Upper lobe of left lung (tissue), 6 donors: ENCODE measurements at regions not wholly inside any gene's neighbourhood (a gene's known extent, or its start where the extent isn't known, plus 50 kb on each side); places are given as distances from the start of the nearest gene placed in this dataset.
"Not testable (repeated sequence)": the region's sequence is repeated elsewhere in the genome, so short reads cannot be mapped to it uniquely, and the experiment has no call there.

Experiments used
- ATAC-seq, 2 donors: fragments of 200-7000 bp; cut with Tn5 transposase; one replicate each; pipeline ENCODE4 v1.9.1; 2022; ENCODE audit warnings: mild to moderate bottlenecking in 2 of 2, moderate library complexity in 2 of 2; ENCODE audit not compliant: low FRiP score in 2 of 2
- DNase-seq, 2 donors: peaks; one replicate each; pipeline ENCODE4 v3.0.0-alpha.2; 2019 to 2020
- H3K27ac ChIP-seq, 4 donors: fragments of 200-600 bp; sonication (generic); one replicate each; pipeline ENCODE4 v1.5.1; 2016 to 2019
- H3K27me3 ChIP-seq, 4 donors: fragments of 200-600 bp; sonication (generic); one replicate each; pipeline ENCODE4 v1.5.1; 2017 to 2019
- H3K36me3 ChIP-seq, 4 donors: fragments of 200-600 bp; sonication (generic); one replicate each; pipeline ENCODE4 v1.5.1; 2016 to 2019
- H3K4me1 ChIP-seq, 4 donors: fragments of 200-600 bp; sonication (generic); one replicate each; pipeline ENCODE4 v1.5.1; 2018 to 2019
- H3K4me3 ChIP-seq, 4 donors: fragments of 200-600 bp; sonication (generic); one replicate each; pipeline ENCODE4 v1.5.1; 2017 to 2019; ENCODE audit warnings: mild to moderate bottlenecking in 2 of 4, moderate library complexity in 1 of 4
- H3K9me3 ChIP-seq, 4 donors: fragments of 200-600 bp; sonication (generic); one replicate each; pipeline ENCODE4 v1.5.1; 2018 to 2019
- EP300 ChIP-seq, 4 donors: sonication (generic); formaldehyde crosslinking; IDR thresholded peaks; one replicate each; pipeline ENCODE4 v1.5.1; 2017; ENCODE audit warnings: antibody characterized with exemption in 4 of 4, control low read depth in 2 of 4
- POLR2A ChIP-seq, 4 donors: fragments of 450-650 bp; IDR thresholded peaks; one replicate each; pipeline ENCODE4 v1.5.1; 2016 to 2017; ENCODE audit warnings: antibody characterized with exemption in 4 of 4, mild to moderate bottlenecking in 2 of 4
- POLR2AphosphoS5 ChIP-seq, 2 donors: sonication (generic); formaldehyde crosslinking; IDR thresholded peaks; one replicate each; pipeline ENCODE4 v1.5.1; 2017; ENCODE audit warnings: antibody characterized with exemption in 2 of 2
- WGBS, 2 donors: methylation state at CpG; one replicate each; pipeline ENCODE4 v1.1.5; 2017 to 2018; 5-methylcytosine and 5-hydroxymethylcytosine counted together
- TF ChIP-seq, protein P1 (sequence below), 6 experiments: fragments of 450-650 bp in 4 of 6; fragments of 200-600 bp in 2 of 6; sonication (generic) in 2 of 6; IDR thresholded peaks; one replicate each; pipeline ENCODE4 v1.5.1; 2016 to 2019; ENCODE audit warnings: antibody characterized with exemption in 6 of 6
- donor health status: DM: no; HTN: no; CAD: no; lungs with moderate emphysema.
- donor health status: DM: no; HTN: yes; CAD: no; lungs with severe emphysema.

DNA sequence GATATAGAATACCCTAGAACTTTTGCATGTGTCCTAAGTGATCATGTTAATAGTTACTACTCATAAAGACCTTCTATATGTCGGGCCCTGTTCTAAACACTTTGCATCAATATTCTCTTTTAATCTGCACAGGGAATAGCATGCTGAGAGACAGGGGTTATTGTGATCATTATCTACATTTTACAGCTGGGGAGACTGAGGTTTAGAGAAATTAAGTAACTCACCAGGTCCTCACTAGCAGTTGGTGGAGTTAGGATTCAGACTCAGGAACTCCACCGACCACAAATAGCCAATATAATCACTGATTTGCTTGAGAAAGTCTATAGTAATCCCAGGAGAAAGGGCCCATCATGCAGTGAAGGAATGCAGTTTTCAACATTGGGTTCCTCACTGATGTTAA lies 111.2 kb upstream of the ADO start:
- H3K9me3 ChIP-seq: peaks cover 0 to 2% (median 0%) of the 10 kb centered on the region in 4 donors
- H3K36me3 ChIP-seq: no peaks in the 10 kb centered on the region
- no peak for DNase-seq
- TF ChIP-seq, protein P1, sequence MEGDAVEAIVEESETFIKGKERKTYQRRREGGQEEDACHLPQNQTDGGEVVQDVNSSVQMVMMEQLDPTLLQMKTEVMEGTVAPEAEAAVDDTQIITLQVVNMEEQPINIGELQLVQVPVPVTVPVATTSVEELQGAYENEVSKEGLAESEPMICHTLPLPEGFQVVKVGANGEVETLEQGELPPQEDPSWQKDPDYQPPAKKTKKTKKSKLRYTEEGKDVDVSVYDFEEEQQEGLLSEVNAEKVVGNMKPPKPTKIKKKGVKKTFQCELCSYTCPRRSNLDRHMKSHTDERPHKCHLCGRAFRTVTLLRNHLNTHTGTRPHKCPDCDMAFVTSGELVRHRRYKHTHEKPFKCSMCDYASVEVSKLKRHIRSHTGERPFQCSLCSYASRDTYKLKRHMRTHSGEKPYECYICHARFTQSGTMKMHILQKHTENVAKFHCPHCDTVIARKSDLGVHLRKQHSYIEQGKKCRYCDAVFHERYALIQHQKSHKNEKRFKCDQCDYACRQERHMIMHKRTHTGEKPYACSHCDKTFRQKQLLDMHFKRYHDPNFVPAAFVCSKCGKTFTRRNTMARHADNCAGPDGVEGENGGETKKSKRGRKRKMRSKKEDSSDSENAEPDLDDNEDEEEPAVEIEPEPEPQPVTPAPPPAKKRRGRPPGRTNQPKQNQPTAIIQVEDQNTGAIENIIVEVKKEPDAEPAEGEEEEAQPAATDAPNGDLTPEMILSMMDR (IDR thresholded peaks at IDR 0.05): no peak
- TF ChIP-seq POLR2A (IDR thresholded peaks at IDR 0.05) (no peak), POLR2AphosphoS5 (IDR thresholded peaks at IDR 0.05) (no peak), EP300 (IDR thresholded peaks at IDR 0.05) (no peak)
- ATAC-seq: no peak
- WGBS, 2 donors: 80 to 88% methylated on average over 2 of the region's 2 CpGs
- no peak overlapping the region for H3K27ac ChIP-seq
- H3K27me3 ChIP-seq: no peaks in the 10 kb centered on the region
- no peak overlapping the region for H3K4me3 ChIP-seq
- peaks cover 3 to 14% (median 9%) of the 10 kb centered on the region in 4 donors for H3K4me1 ChIP-seq

DNA sequence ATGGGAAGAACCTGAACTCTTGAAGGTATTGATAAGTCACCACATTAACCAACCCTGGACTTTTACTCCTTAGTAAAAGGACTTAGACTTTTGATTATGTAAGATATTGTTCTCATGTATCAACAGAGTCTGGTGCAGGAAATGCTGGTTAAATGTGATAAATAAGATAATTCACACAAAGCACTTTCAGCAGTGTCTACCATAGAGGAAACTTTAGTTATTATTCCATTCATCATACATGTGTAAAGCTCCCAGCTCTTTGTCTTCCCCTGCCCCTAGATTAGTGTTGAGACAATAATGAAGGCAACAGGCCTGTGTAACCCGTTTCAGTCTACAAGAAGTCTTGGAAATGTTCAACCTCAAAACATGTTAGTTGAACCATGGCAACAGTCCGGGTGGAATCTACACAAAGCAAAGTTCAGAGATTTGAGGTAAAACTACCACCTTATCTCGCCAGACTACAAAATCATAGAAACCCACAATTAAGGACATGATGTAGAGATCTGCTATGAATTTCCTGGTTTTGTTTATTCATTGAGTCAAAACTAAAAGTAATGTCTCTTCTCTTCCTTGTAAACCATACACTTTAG lies 109.9 kb upstream of the ADO start:
- H3K27me3 ChIP-seq: no peaks in the 10 kb centered on the region
- H3K27ac ChIP-seq: no peak overlapping the region
- no peak for TF ChIP-seq POLR2AphosphoS5 (IDR thresholded peaks at IDR 0.05)
- TF ChIP-seq POLR2A (IDR thresholded peaks at IDR 0.05): no peak
- TF ChIP-seq, protein P1 (IDR thresholded peaks at IDR 0.05): no peak
- TF ChIP-seq EP300 (IDR thresholded peaks at IDR 0.05): no peak
- H3K36me3 ChIP-seq: no peaks in the 10 kb centered on the region
- peaks cover 3 to 15% (median 9%) of the 10 kb centered on the region in 4 donors for H3K9me3 ChIP-seq
- no peak for ATAC-seq
- no peak overlapping the region for H3K4me3 ChIP-seq
- DNase-seq: no peak
- H3K4me1 ChIP-seq: peaks cover 1 to 10% (median 5%) of the 10 kb centered on the region in 4 donors
- 58% methylated on average over 3 of the region's 3 CpGs for WGBS, 2 donors

DNA sequence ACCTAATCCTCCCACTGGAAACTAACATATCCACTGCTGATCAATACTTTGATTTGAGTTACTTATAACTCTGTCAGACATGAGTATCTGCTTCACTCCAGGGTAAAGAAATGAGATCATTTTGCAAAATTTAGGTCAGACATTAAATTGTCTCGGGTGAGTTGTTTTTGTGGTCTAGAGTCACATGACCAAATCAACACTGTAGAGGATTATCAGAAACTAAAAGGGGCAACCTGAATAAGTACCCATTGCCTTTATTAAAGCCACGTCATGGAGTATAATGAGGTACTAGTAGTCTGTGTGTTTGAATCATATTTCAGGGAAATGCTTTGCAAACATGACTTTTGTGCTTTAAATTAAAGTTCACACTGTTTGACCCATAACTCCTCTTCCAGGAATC lies 107.7 kb upstream of the ADO start:
- DNase-seq: no peak
- TF ChIP-seq, protein P1 (IDR thresholded peaks at IDR 0.05): no peak
- TF ChIP-seq EP300 (IDR thresholded peaks at IDR 0.05) (no peak), POLR2AphosphoS5 (IDR thresholded peaks at IDR 0.05) (no peak), POLR2A (IDR thresholded peaks at IDR 0.05) (no peak)
- Histone ChIP-seq H3K4me1 (no peaks in the 10 kb centered on the region), H3K4me3 (no peak overlapping the region), H3K27me3 (no peaks in the 10 kb centered on the region), H3K9me3 (peaks cover 8 to 21% (median 12%) of the 10 kb centered on the region in 4 donors), H3K36me3 (no peaks in the 10 kb centered on the region), H3K27ac (no peak overlapping the region)
- WGBS, 2 donors: 75 to 84% methylated on average over 2 of the region's 2 CpGs
- ATAC-seq: no peak

DNA sequence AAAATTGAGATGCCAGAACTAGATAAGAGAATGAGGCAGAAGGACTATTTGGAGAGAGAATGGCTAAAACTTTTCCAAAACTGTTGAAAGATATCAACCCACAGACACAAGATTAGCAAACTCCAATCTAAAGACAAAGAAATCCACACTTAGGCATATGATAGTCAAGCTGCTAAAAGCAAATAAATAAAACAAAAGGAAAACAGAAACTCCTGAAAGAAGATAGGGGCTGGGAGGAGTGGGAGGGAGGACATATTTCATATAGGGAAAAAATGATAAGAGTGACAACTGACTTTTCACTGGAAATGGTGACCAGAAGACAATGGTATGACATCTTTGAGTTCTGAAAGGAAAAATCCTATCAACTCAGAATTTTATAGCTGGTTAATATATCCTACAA lies 105.4 kb upstream of the ADO start:
- Histone ChIP-seq H3K36me3 (no peaks in the 10 kb centered on the region), H3K27ac (no peak overlapping the region), H3K9me3 (peaks cover 8 to 21% (median 12%) of the 10 kb centered on the region in 4 donors), H3K27me3 (no peaks in the 10 kb centered on the region), H3K4me3 (no peak overlapping the region), H3K4me1 (no peaks in the 10 kb centered on the region)
- ATAC-seq (no peak), DNase-seq (no peak)
- TF ChIP-seq POLR2AphosphoS5 (IDR thresholded peaks at IDR 0.05) (no peak), EP300 (IDR thresholded peaks at IDR 0.05) (no peak), POLR2A (IDR thresholded peaks at IDR 0.05) (no peak)
- TF ChIP-seq, protein P1 (IDR thresholded peaks at IDR 0.05): no peak

DNA sequence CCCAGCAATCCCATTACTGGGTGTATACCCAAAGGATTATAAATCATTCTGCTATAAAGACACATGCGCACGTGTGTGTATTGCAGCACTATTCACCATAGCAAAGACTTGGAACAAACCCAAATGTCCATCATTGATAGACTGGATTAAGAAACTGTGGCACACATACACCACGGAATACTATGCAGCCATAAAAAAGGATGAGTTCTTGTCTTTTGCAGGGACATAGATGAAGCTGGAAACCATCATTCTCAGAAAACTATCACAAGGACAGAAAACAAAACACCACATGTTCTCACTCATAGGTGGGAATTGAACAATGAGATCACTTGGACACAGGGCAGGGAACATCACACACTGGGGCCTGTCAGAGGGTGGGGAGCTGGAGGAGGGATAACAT lies 100.4 kb upstream of the ADO start:
- ATAC-seq, H3K4me1 ChIP-seq, H3K27me3 ChIP-seq, H3K4me3 ChIP-seq, H3K36me3 ChIP-seq, DNase-seq, H3K27ac ChIP-seq: not testable (repeated sequence)
- 89 to 97% methylated on average over 3 of the region's 3 CpGs for WGBS, 2 donors
- H3K9me3 ChIP-seq: peaks cover 3 to 11% (median 9%) of the 10 kb centered on the region in 4 donors
